WTC11 (cell line): ENCODE measurements at regions not wholly inside any gene's neighbourhood (a gene's known extent, or its start where the extent isn't known, plus 50 kb on each side); places are given as distances from the start of the nearest gene placed in this dataset.

Source experiments
- ATAC-seq: fragments of 200-7000 bp; cut with Tn5 transposase; 2 replicates; pipeline ENCODE4 v1.10.0; 2021; ENCODE audit warnings: mild to moderate bottlenecking, moderate library complexity
- CTCF ChIA-PET: fragments of 300-600 bp; sonication (Branson Sonifier 250); formaldehyde crosslinking; loops from one replicate; lab custom pipeline; 2021; ENCODE audit warnings: antibody characterized with exemption; lab: Charles Lee
- POLR2A ChIA-PET: fragments of 350-600 bp; sonication (Branson Sonifier 250); formaldehyde crosslinking; loops from one replicate; lab custom pipeline; 2021; ENCODE audit warnings: antibody characterized with exemption; lab: Charles Lee
- DNase-seq: peaks from one replicate; pipeline ENCODE4 v3.0.0; 2021; ENCODE audit warnings: low spot score
- H3K27ac Mint-ChIP-seq: 2 replicates; pipeline ENCODE4 v1.8.0; 2021; ENCODE audit warnings: mixed read lengths
- H3K27me3 Mint-ChIP-seq: 2 replicates; pipeline ENCODE4 v1.8.0; 2021; ENCODE audit warnings: low read depth, mild to moderate bottlenecking, moderate library complexity, mixed read lengths
- H3K36me3 Mint-ChIP-seq: 2 replicates; pipeline ENCODE4 v1.8.0; 2021; ENCODE audit warnings: mixed read lengths
- H3K4me1 Mint-ChIP-seq: 2 replicates; pipeline ENCODE4 v1.8.0; 2022; ENCODE audit warnings: mixed read lengths
- H3K4me3 Mint-ChIP-seq: 2 replicates; pipeline ENCODE4 v1.8.0; 2021; ENCODE audit warnings: mild to moderate bottlenecking, moderate library complexity, mixed read lengths
- H3K9me3 Mint-ChIP-seq: 2 replicates; pipeline ENCODE4 v1.8.0; 2021; ENCODE audit warnings: mixed read lengths
- ATF6 ChIP-seq: sonication (generic); formaldehyde crosslinking; IDR thresholded peaks from 2 replicates; pipeline ENCODE4 v1.8.1; 2023; ENCODE audit warnings: mild to moderate bottlenecking, missing genetic modification reagents
- E2F5 ChIP-seq: sonication (generic); formaldehyde crosslinking; IDR thresholded peaks from 2 replicates; pipeline ENCODE4 v1.8.1; 2022; ENCODE audit warnings: mild to moderate bottlenecking, moderate library complexity, missing genetic modification reagents
- EMX1 ChIP-seq: fragments of 250-450 bp; sonication (Bioruptor Pico); IDR thresholded peaks from 2 replicates; pipeline ENCODE4 v1.8.0; 2021; ENCODE audit warnings: mild to moderate bottlenecking
- FOXJ3 ChIP-seq: sonication (generic); formaldehyde crosslinking; IDR thresholded peaks from 2 replicates; pipeline ENCODE4 v1.9.0; 2021; ENCODE audit warnings: missing genetic modification reagents, mild to moderate bottlenecking, borderline replicate concordance
- FOXK1 ChIP-seq: sonication (generic); formaldehyde crosslinking; IDR thresholded peaks from 2 replicates; pipeline ENCODE4 v1.8.0; 2022; ENCODE audit warnings: mild to moderate bottlenecking, moderate library complexity, missing genetic modification reagents
- IRF2 ChIP-seq: sonication (generic); formaldehyde crosslinking; IDR thresholded peaks from 2 replicates; pipeline ENCODE4 v1.8.0; 2022; ENCODE audit warnings: low read depth, missing genetic modification reagents, borderline replicate concordance
- JAZF1 ChIP-seq: fragments of 250-450 bp; sonication (Bioruptor Pico); IDR thresholded peaks from 2 replicates; pipeline ENCODE4 v1.9.0; 2021; ENCODE audit warnings: moderate library complexity, mild to moderate bottlenecking, inconsistent platforms
- JUN ChIP-seq: sonication (generic); formaldehyde crosslinking; IDR thresholded peaks from 2 replicates; pipeline ENCODE4 v1.8.0; 2023; ENCODE audit warnings: mild to moderate bottlenecking, missing genetic modification reagents
- MYBL2 ChIP-seq: sonication (generic); formaldehyde crosslinking; IDR thresholded peaks from 2 replicates; pipeline ENCODE4 v1.8.1; 2023; ENCODE audit warnings: mild to moderate bottlenecking, moderate library complexity, missing genetic modification reagents
- NFE2L1 ChIP-seq: sonication (generic); formaldehyde crosslinking; IDR thresholded peaks from 2 replicates; pipeline ENCODE4 v1.8.1; 2023; ENCODE audit warnings: missing genetic modification reagents
- NR2C2 ChIP-seq: sonication (generic); formaldehyde crosslinking; IDR thresholded peaks from 2 replicates; pipeline ENCODE4 v1.8.0; 2022; ENCODE audit warnings: mild to moderate bottlenecking, missing genetic modification reagents
- PRRX2 ChIP-seq: fragments of 250-450 bp; sonication (Bioruptor Pico); IDR thresholded peaks from 2 replicates; pipeline ENCODE4 v1.8.0; 2021; ENCODE audit warnings: mild to moderate bottlenecking
- SMAD4 ChIP-seq: sonication (generic); formaldehyde crosslinking; IDR thresholded peaks from 2 replicates; pipeline ENCODE4 v1.8.0; 2022; ENCODE audit warnings: mild to moderate bottlenecking, missing genetic modification reagents
- SOX15 ChIP-seq: fragments of 250-450 bp; sonication (Bioruptor Pico); IDR thresholded peaks from 2 replicates; pipeline ENCODE4 v1.9.0; 2021; ENCODE audit warnings: mild to moderate bottlenecking
- TP53 ChIP-seq: sonication (generic); formaldehyde crosslinking; IDR thresholded peaks from 2 replicates; pipeline ENCODE4 v1.8.1; 2023; ENCODE audit warnings: mild to moderate bottlenecking, missing genetic modification reagents
- ZBTB43 ChIP-seq: sonication (generic); formaldehyde crosslinking; IDR thresholded peaks from 2 replicates; pipeline ENCODE4 v1.8.1; 2023; ENCODE audit warnings: mild to moderate bottlenecking, missing genetic modification reagents
- ZNF121 ChIP-seq: sonication (generic); formaldehyde crosslinking; IDR thresholded peaks from 2 replicates; pipeline ENCODE4 v1.8.0; 2023; ENCODE audit warnings: missing genetic modification reagents
- ZNF219 ChIP-seq: sonication (generic); formaldehyde crosslinking; IDR thresholded peaks from 2 replicates; pipeline ENCODE4 v1.8.0; 2023; ENCODE audit warnings: missing genetic modification reagents, mild to moderate bottlenecking, borderline replicate concordance
- ZNF423 ChIP-seq: fragments of 250-450 bp; sonication (Bioruptor Pico); IDR thresholded peaks from 2 replicates; pipeline ENCODE4 v2.1.2; 2022; ENCODE audit warnings: mild to moderate bottlenecking, moderate library complexity
- TF ChIP-seq, protein P1 (sequence below): sonication (generic); formaldehyde crosslinking; IDR thresholded peaks from 2 replicates; pipeline ENCODE4 v1.8.0; 2023; ENCODE audit warnings: missing genetic modification reagents, mild to moderate bottlenecking, borderline replicate concordance
- TF ChIP-seq, protein P2 (sequence below): fragments of 250-450 bp; sonication (Bioruptor Pico); IDR thresholded peaks from 2 replicates; pipeline ENCODE4 v1.9.0; 2021; ENCODE audit warnings: mild to moderate bottlenecking
- TF ChIP-seq, protein P3 (sequence below): sonication (generic); formaldehyde crosslinking; IDR thresholded peaks from 2 replicates; pipeline ENCODE4 v1.8.1; 2022; ENCODE audit warnings: low read depth, missing genetic modification reagents, borderline replicate concordance

DNA sequence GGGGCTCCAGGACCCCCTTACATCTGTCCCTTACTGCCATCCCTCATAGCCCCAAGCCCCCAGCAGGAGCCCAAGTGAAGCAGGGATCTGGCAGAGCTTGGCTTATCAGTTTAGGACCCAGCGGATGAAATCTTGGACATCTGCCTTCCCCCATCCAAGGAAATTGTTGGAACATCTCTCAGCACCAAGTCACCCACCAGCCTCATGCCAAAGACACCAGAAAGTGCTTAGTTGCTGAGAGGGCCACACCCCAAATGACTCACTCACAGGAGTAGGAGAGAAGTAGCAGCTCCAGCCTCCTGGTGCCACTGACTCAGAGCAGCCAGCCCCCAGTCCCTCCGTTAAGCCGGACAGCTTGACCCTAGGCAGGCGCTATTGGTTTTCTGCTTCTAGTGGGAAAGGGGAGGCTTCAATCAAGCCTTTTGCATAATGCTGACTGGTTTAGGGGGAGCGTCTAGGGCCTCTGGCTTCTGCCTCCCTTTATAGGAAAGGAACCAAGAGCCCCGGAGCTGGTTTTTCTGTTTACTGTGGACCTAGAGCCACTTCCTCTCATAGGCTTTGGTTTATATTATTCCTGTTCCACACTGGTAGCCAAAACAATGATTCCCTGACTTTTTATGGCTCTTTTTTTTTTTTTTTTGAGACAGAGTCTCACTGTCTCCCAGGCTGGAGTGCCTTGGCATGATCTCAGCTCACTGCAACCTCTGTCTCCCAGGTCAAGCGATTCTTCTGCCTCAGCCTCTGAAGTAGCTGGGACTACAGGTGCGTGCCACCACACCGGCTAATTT, 114.2 kb upstream of the IPO9 start (continued):
- TF ChIP-seq JUN (CRISPR knock-in tag) = no peak
- no peak for TF ChIP-seq NFE2L1 (CRISPR knock-in tag)

- H3K27ac Mint-ChIP-seq = no peak overlapping the region
- H3K4me1 Mint-ChIP-seq = peaks cover 16% of the 10 kb centered on the region
- H3K9me3 Mint-ChIP-seq = no peaks in the 10 kb centered on the region
- DNase-seq (no peak), ATAC-seq (no peak)
- CTCF ChIA-PET = interaction anchor here (1.4 to 15.4 kb wide), 2 partner anchors 77 to 203 kb away, joined by 3 to 378 read pairs; no protein-coding TSS in a partner anchor
- H3K36me3 Mint-ChIP-seq = peaks cover 8% of the 10 kb centered on the region
- no peaks in the 10 kb centered on the region for H3K27me3 Mint-ChIP-seq
- POLR2A ChIA-PET = no interaction called here
- H3K4me3 Mint-ChIP-seq = no peak overlapping the region
- TF ChIP-seq ZNF219 (CRISPR knock-in tag) = no peak
- TF ChIP-seq JAZF1 (CRISPR knock-in tag) = no peak
- TF ChIP-seq SMAD4 (CRISPR knock-in tag) = no peak
- no peak for TF ChIP-seq MYBL2 (CRISPR knock-in tag)
- no peak for TF ChIP-seq ZNF423 (CRISPR knock-in tag)
- TF ChIP-seq NR2C2 (CRISPR knock-in tag) = no peak
- TF ChIP-seq, protein P1, sequence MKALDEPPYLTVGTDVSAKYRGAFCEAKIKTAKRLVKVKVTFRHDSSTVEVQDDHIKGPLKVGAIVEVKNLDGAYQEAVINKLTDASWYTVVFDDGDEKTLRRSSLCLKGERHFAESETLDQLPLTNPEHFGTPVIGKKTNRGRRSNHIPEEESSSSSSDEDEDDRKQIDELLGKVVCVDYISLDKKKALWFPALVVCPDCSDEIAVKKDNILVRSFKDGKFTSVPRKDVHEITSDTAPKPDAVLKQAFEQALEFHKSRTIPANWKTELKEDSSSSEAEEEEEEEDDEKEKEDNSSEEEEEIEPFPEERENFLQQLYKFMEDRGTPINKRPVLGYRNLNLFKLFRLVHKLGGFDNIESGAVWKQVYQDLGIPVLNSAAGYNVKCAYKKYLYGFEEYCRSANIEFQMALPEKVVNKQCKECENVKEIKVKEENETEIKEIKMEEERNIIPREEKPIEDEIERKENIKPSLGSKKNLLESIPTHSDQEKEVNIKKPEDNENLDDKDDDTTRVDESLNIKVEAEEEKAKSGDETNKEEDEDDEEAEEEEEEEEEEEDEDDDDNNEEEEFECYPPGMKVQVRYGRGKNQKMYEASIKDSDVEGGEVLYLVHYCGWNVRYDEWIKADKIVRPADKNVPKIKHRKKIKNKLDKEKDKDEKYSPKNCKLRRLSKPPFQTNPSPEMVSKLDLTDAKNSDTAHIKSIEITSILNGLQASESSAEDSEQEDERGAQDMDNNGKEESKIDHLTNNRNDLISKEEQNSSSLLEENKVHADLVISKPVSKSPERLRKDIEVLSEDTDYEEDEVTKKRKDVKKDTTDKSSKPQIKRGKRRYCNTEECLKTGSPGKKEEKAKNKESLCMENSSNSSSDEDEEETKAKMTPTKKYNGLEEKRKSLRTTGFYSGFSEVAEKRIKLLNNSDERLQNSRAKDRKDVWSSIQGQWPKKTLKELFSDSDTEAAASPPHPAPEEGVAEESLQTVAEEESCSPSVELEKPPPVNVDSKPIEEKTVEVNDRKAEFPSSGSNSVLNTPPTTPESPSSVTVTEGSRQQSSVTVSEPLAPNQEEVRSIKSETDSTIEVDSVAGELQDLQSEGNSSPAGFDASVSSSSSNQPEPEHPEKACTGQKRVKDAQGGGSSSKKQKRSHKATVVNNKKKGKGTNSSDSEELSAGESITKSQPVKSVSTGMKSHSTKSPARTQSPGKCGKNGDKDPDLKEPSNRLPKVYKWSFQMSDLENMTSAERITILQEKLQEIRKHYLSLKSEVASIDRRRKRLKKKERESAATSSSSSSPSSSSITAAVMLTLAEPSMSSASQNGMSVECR (CRISPR knock-in tag) = no peak
- TF ChIP-seq FOXK1 (CRISPR knock-in tag) = no peak
Measured at GRCh38 chr1:201715351-201715750, 113.6 kb upstream of the IPO9 start.

- H3K27ac Mint-ChIP-seq = no peak overlapping the region
- no peak overlapping the region for H3K4me3 Mint-ChIP-seq
- ATAC-seq = no peak
- H3K9me3 Mint-ChIP-seq = no peaks in the 10 kb centered on the region
- H3K4me1 Mint-ChIP-seq = peaks cover 21% of the 10 kb centered on the region
- CTCF ChIA-PET = interaction anchor here (1.0 to 15.4 kb wide), 3 partner anchors 9 to 203 kb away, joined by 3 to 378 read pairs (median 5); no protein-coding TSS in a partner anchor
- H3K36me3 Mint-ChIP-seq = peaks cover 8% of the 10 kb centered on the region
- DNase-seq = no peak
- no peaks in the 10 kb centered on the region for H3K27me3 Mint-ChIP-seq
- POLR2A ChIA-PET = no interaction called here
- TF ChIP-seq E2F5 (no peak), IRF2 (CRISPR knock-in tag) (no peak), ATF6 (CRISPR knock-in tag) (no peak), TP53 (CRISPR knock-in tag) (no peak), PRRX2 (no peak), EMX1 (no peak), NR2C2 (CRISPR knock-in tag) (no peak), FOXJ3 (CRISPR knock-in tag) (no peak), ZNF121 (no peak), ZBTB43 (CRISPR knock-in tag) (no peak), SOX15 (CRISPR knock-in tag) (no peak)
- TF ChIP-seq, protein P2, sequence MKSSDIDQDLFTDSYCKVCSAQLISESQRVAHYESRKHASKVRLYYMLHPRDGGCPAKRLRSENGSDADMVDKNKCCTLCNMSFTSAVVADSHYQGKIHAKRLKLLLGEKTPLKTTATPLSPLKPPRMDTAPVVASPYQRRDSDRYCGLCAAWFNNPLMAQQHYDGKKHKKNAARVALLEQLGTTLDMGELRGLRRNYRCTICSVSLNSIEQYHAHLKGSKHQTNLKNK (CRISPR knock-in tag) = no peak
- TF ChIP-seq, protein P3, sequence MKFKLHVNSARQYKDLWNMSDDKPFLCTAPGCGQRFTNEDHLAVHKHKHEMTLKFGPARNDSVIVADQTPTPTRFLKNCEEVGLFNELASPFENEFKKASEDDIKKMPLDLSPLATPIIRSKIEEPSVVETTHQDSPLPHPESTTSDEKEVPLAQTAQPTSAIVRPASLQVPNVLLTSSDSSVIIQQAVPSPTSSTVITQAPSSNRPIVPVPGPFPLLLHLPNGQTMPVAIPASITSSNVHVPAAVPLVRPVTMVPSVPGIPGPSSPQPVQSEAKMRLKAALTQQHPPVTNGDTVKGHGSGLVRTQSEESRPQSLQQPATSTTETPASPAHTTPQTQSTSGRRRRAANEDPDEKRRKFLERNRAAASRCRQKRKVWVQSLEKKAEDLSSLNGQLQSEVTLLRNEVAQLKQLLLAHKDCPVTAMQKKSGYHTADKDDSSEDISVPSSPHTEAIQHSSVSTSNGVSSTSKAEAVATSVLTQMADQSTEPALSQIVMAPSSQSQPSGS = no peak
Measured at GRCh38 chr1:201715801-201716741, 112.9 kb upstream of the IPO9 start.
